Thoracic aorta (tissue), 2 donors: ENCODE measurements at regions not wholly inside any gene's neighbourhood (a gene's known extent, or its start where the extent isn't known, plus 50 kb on each side); places are given as distances from the start of the nearest gene placed in this dataset.

Source experiments
- ATAC-seq: fragments of 150-250 bp; one replicate; pipeline ENCODE4 v1.8.0; 2017; ENCODE audit warnings: low read depth; ENCODE audit not compliant: insufficient number of reproducible peaks, low FRiP score
- DNase-seq: peaks from one replicate; pipeline ENCODE4 v3.0.0-alpha.2; 2020; ENCODE audit warnings: low spot score
- H3K27ac ChIP-seq, 2 donors: fragments of 200-600 bp; sonication (generic); 1 replicate in 1 of 2; 2 replicates in 1 of 2; pipeline ENCODE4 v1.5.1; 2016; ENCODE audit warnings: mild to moderate bottlenecking in 2 of 2, moderate library complexity in 2 of 2
- H3K27me3 ChIP-seq: fragments of 200-600 bp; sonication (generic); replicated peaks from 2 replicates; pipeline ENCODE4 v1.6.0; 2016; ENCODE audit warnings: mild to moderate bottlenecking; ENCODE audit not compliant: insufficient read depth
- H3K36me3 ChIP-seq: fragments of 200-600 bp; sonication (generic); one replicate; pipeline ENCODE4 v1.5.1; 2016
- H3K4me1 ChIP-seq, 2 donors: fragments of 200-600 bp; sonication (generic); 1 replicate in 1 of 2; 2 replicates in 1 of 2; pipeline versions ENCODE4 v1.5.1 to v1.6.0; 2016; ENCODE audit warnings: low read depth in 2 of 2, mild to moderate bottlenecking in 1 of 2; ENCODE audit not compliant: control insufficient read depth in 1 of 2
- H3K4me3 ChIP-seq: fragments of 200-600 bp; sonication (generic); 2 replicates; pipeline ENCODE4 v1.5.1; 2016; ENCODE audit warnings: mild to moderate bottlenecking
- H3K9me3 ChIP-seq: fragments of 200-600 bp; sonication (generic); 2 replicates; pipeline ENCODE4 v1.5.1; 2016
- CTCF ChIP-seq: fragments of 200-600 bp; sonication (generic); IDR thresholded peaks from one replicate; pipeline ENCODE4 v1.5.1; 2019; ENCODE audit warnings: antibody characterized with exemption

GRCh38 chr2:128440666-128441340 is 122.1 kb upstream of the HS6ST1 start:
- H3K9me3 ChIP-seq = no peaks in the 10 kb centered on the region
- no peak for DNase-seq
- H3K27ac ChIP-seq = no peak overlapping the region
- H3K4me1 ChIP-seq = peaks cover 3 to 23% of the 10 kb centered on the region in 2 donors
- no peak for TF ChIP-seq CTCF
- no peaks in the 10 kb centered on the region for H3K27me3 ChIP-seq
- no peaks in the 10 kb centered on the region for H3K36me3 ChIP-seq
- H3K4me3 ChIP-seq = no peak overlapping the region
- ATAC-seq = no peak

GRCh38 chr2:128441341-128442052 is 122.8 kb upstream of the HS6ST1 start:
- TF ChIP-seq CTCF = no peak
- no peaks in the 10 kb centered on the region for H3K9me3 ChIP-seq
- H3K4me3 ChIP-seq = no peak overlapping the region
- no peaks in the 10 kb centered on the region for H3K36me3 ChIP-seq
- DNase-seq (no peak), ATAC-seq (no peak)
- H3K27me3 ChIP-seq = no peaks in the 10 kb centered on the region
- no peak overlapping the region for H3K27ac ChIP-seq
- H3K4me1 ChIP-seq = peaks cover 3 to 23% of the 10 kb centered on the region in 2 donors

GRCh38 chr2:128442053-128442751 is 123.5 kb upstream of the HS6ST1 start:
- no peaks in the 10 kb centered on the region for H3K36me3 ChIP-seq
- H3K4me3 ChIP-seq = no peak overlapping the region
- H3K27me3 ChIP-seq = no peaks in the 10 kb centered on the region
- H3K9me3 ChIP-seq = no peaks in the 10 kb centered on the region
- no peak overlapping the region for H3K27ac ChIP-seq
- no peak for TF ChIP-seq CTCF
- H3K4me1 ChIP-seq = peaks cover 3 to 23% of the 10 kb centered on the region in 2 donors
- ATAC-seq (no peak), DNase-seq (no peak)

GRCh38 chr2:128442891-128443302 is 124.2 kb upstream of the HS6ST1 start:
- no peaks in the 10 kb centered on the region for H3K36me3 ChIP-seq
- H3K27me3 ChIP-seq = no peaks in the 10 kb centered on the region
- TF ChIP-seq CTCF = no peak
- no peak for ATAC-seq
- no peak for DNase-seq
- H3K9me3 ChIP-seq = no peaks in the 10 kb centered on the region
- H3K4me3 ChIP-seq = no peak overlapping the region
- H3K27ac ChIP-seq = no peak overlapping the region
- H3K4me1 ChIP-seq = peaks cover 3 to 23% of the 10 kb centered on the region in 2 donors

GRCh38 chr2:128444121-128444771 is 125.6 kb upstream of the HS6ST1 start:
- Histone ChIP-seq H3K9me3 (no peaks in the 10 kb centered on the region), H3K27ac (no peak overlapping the region), H3K27me3 (no peaks in the 10 kb centered on the region), H3K36me3 (no peaks in the 10 kb centered on the region), H3K4me3 (no peak overlapping the region), H3K4me1 (peaks cover 3 to 23% of the 10 kb centered on the region in 2 donors)
- no peak for ATAC-seq
- no peak for TF ChIP-seq CTCF
- DNase-seq = no peak
